ENCODE measurements at regions not wholly inside any gene's neighbourhood (a gene's known extent, or its start where the extent isn't known, plus 50 kb on each side); places are given as distances from the start of the nearest gene placed in this dataset.

GRCh38 chr4:184292465-184292867 is 74.8 kb upstream of the ENPP6 start:
- Histone ChIP-seq H3K79me1 (ENCODE audit: low read length) (no peaks in the 10 kb centered on the region), H3K4me3 (ENCODE audit: low read depth, low read length) (peak overlapping the region; percentile 21), H4K12ac (ENCODE audit: low read depth, low read length) (no peak overlapping the region), H2BK5ac (ENCODE audit: low read depth, low read length, poor library complexity) (no peak overlapping the region), H3K18ac (ENCODE audit: low read length) (no peak overlapping the region), H3K36me3 (ENCODE audit: control insufficient read depth in 1 of 2, insufficient read depth in 2 of 2, low read length in 2 of 2) (no peaks in the 10 kb centered on the region), H3K27me3 (ENCODE audit: insufficient read depth, low read length) (no peaks in the 10 kb centered on the region), H3K4ac (ENCODE audit: low read depth, low read length) (no peak overlapping the region), H3K9me3 (ENCODE audit: insufficient read depth, low read depth, low read length) (no peaks in the 10 kb centered on the region), H3K27ac (ENCODE audit: low read depth, low read length) (no peak overlapping the region), H2AK5ac (ENCODE audit: low read length) (no peak overlapping the region), H3K9ac (ENCODE audit: low read length) (no peak overlapping the region), H3K4me2 (ENCODE audit: low read length) (no peak overlapping the region), H3K14ac (ENCODE audit: low read length) (no peak overlapping the region), H3K4me1 (ENCODE audit: control insufficient read depth in 1 of 2, insufficient read depth in 2 of 2, low read length in 2 of 2) (peaks cover 1 to 3% of the 10 kb centered on the region in 2 experiments), H2AFZ (ENCODE audit: insufficient read depth, low read length, poor library complexity) (no peak overlapping the region), H2BK120ac (ENCODE audit: insufficient read depth, low read length, poor library complexity) (no peak overlapping the region), H3K23ac (ENCODE audit: low read length) (peak overlapping the region; percentile 74), H2BK12ac (ENCODE audit: low read length) (no peak overlapping the region), H3K79me2 (ENCODE audit: control insufficient read depth, insufficient read depth, low read length, poor library complexity) (no peaks in the 10 kb centered on the region), H4K8ac (ENCODE audit: low read depth, low read length) (no peak overlapping the region), H4K91ac (ENCODE audit: low read depth, low read length) (no peak overlapping the region)
- no peak for DNase-seq
- no CpG with 5 or more reads among the region's 3 CpGs for WGBS (ENCODE audit: extremely low coverage, insufficient coverage, insufficient read length)

- H3K9ac ChIP-seq (ENCODE audit: low read length) = no peak overlapping the region
- no peak overlapping the region for H4K12ac ChIP-seq (ENCODE audit: low read depth, low read length)
- H2BK12ac ChIP-seq (ENCODE audit: low read length) = no peak overlapping the region
- no peak overlapping the region for H4K8ac ChIP-seq (ENCODE audit: low read depth, low read length)
- H3K79me2 ChIP-seq (ENCODE audit: control insufficient read depth, insufficient read depth, low read length, poor library complexity) = no peaks in the 10 kb centered on the region
- peaks cover 2 to 3% of the 10 kb centered on the region in 2 experiments for H3K4me1 ChIP-seq (ENCODE audit: control insufficient read depth in 1 of 2, insufficient read depth in 2 of 2, low read length in 2 of 2)
- H3K27ac ChIP-seq (ENCODE audit: low read depth, low read length) = no peak overlapping the region
- no peaks in the 10 kb centered on the region for H3K9me3 ChIP-seq (ENCODE audit: insufficient read depth, low read depth, low read length)
- H3K18ac ChIP-seq (ENCODE audit: low read length) = no peak overlapping the region
- no peak overlapping the region for H3K4me2 ChIP-seq (ENCODE audit: low read length)
- no peak overlapping the region for H2AK5ac ChIP-seq (ENCODE audit: low read length)
- H2BK5ac ChIP-seq (ENCODE audit: low read depth, low read length, poor library complexity) = no peak overlapping the region
- no peaks in the 10 kb centered on the region for H3K36me3 ChIP-seq (ENCODE audit: control insufficient read depth in 1 of 2, insufficient read depth in 2 of 2, low read length in 2 of 2)
- no peaks in the 10 kb centered on the region for H3K27me3 ChIP-seq (ENCODE audit: insufficient read depth, low read length)
- H3K23ac ChIP-seq (ENCODE audit: low read length) = no peak overlapping the region
- no peak overlapping the region for H3K4ac ChIP-seq (ENCODE audit: low read depth, low read length)
- no CpG with 5 or more reads among the region's 3 CpGs for WGBS (ENCODE audit: extremely low coverage, insufficient coverage, insufficient read length)
- DNase-seq = no peak
- no peak overlapping the region for H3K4me3 ChIP-seq (ENCODE audit: low read depth, low read length)
- no peak overlapping the region for H2AFZ ChIP-seq (ENCODE audit: insufficient read depth, low read length, poor library complexity)
- no peak overlapping the region for H3K14ac ChIP-seq (ENCODE audit: low read length)
- no peak overlapping the region for H4K91ac ChIP-seq (ENCODE audit: low read depth, low read length)
- H2BK120ac ChIP-seq (ENCODE audit: insufficient read depth, low read length, poor library complexity) = no peak overlapping the region
- H3K79me1 ChIP-seq (ENCODE audit: low read length) = no peaks in the 10 kb centered on the region
These were observed 71.5 kb upstream of the ENPP6 start for GRCh38 chr4:184289179-184289535.

DNA sequence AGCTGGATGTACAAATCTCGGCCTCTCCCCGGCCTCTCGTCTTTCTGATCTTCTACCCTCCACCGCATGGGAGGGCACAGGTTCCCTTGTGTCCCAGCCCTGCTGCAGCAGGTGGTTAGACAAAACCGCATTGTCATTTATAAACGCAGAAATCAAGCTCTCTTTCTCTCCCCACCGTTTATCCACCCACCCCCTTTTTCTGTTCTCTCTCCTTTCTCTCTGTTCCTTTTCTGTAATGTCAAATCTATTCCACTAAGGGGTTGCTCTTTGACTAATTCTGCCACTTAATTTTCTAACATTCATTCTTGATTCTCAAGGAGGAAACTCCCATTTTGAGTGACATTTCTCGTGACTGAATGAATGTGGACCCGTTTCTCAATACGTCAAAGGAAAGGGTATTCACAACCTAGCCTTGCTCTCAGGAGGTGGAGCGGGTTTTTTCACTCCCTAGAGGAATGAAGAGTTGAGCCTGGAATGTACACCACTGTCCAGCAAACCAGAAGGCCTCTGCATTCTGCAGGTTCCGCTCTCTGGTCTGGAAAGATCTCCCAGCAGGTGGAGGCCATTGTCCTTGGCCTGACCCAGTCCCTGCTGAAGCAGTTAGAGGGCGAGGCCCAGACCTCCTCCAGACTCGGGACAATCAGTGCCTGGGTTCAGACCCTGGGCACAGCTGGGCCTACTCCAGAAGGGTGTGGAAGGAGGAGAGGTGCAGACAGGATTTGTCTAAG is 70.9 kb upstream of the ENPP6 start:
- H3K14ac ChIP-seq (ENCODE audit: low read length) = no peak overlapping the region

DNA sequence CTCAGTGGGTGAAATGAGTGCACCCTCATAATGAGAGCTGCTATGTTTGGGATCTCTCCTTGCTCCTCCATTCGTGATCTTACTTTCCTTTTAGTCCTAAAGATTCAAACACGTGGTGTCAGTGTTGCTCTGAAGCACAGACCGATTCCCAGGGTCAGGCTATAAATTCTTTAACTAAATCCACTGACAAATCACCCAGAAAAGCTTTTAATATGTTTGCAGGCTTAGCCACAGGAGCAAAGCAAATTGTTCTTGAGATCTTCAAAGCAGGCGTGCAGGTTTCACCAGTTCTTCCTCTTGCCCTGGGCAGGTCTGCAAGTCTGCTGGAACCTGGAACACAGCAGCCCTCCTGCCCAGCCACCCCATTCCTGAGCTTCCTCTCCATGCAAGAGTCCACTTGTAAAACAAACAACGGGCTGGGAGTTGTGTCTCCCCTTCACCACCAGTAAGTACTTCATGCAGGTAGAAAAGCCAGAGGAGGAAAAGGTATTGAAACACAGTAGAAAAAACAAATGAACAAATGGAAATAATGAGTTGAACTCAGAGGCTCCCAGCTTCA is 70.1 kb upstream of the ENPP6 start:
- no peak overlapping the region for H3K14ac ChIP-seq (ENCODE audit: low read length)
- H3K79me2 ChIP-seq (ENCODE audit: control insufficient read depth, insufficient read depth, low read length, poor library complexity) = no peaks in the 10 kb centered on the region
- H3K36me3 ChIP-seq (ENCODE audit: control insufficient read depth in 1 of 2, insufficient read depth in 2 of 2, low read length in 2 of 2) = no peaks in the 10 kb centered on the region
- H3K27me3 ChIP-seq (ENCODE audit: insufficient read depth, low read length) = no peaks in the 10 kb centered on the region
- no peak overlapping the region for H3K4me3 ChIP-seq (ENCODE audit: low read depth, low read length)
- H3K4me2 ChIP-seq (ENCODE audit: low read length) = peak overlapping the region; percentile 10
- no peak overlapping the region for H4K8ac ChIP-seq (ENCODE audit: low read depth, low read length)
- no peak overlapping the region for H4K12ac ChIP-seq (ENCODE audit: low read depth, low read length)
- H3K23ac ChIP-seq (ENCODE audit: low read length) = no peak overlapping the region
- no peak overlapping the region for H3K4ac ChIP-seq (ENCODE audit: low read depth, low read length)
- peak; percentile 29 to 48 for DNase-seq
- no peak overlapping the region for H3K27ac ChIP-seq (ENCODE audit: low read depth, low read length)
- no CpG with 5 or more reads among the region's 5 CpGs for WGBS (ENCODE audit: extremely low coverage, insufficient coverage, insufficient read length)
- H3K9ac ChIP-seq (ENCODE audit: low read length) = no peak overlapping the region
- H2AK5ac ChIP-seq (ENCODE audit: low read length) = no peak overlapping the region
- peaks cover 2 to 3% of the 10 kb centered on the region in 2 experiments for H3K4me1 ChIP-seq (ENCODE audit: control insufficient read depth in 1 of 2, insufficient read depth in 2 of 2, low read length in 2 of 2)
- H2BK12ac ChIP-seq (ENCODE audit: low read length) = no peak overlapping the region
- H2BK120ac ChIP-seq (ENCODE audit: insufficient read depth, low read length, poor library complexity) = no peak overlapping the region
- H3K18ac ChIP-seq (ENCODE audit: low read length) = no peak overlapping the region
- H4K91ac ChIP-seq (ENCODE audit: low read depth, low read length) = no peak overlapping the region
- no peak overlapping the region for H2BK5ac ChIP-seq (ENCODE audit: low read depth, low read length, poor library complexity)
- no peak overlapping the region for H2AFZ ChIP-seq (ENCODE audit: insufficient read depth, low read length, poor library complexity)
- H3K79me1 ChIP-seq (ENCODE audit: low read length) = no peaks in the 10 kb centered on the region
- H3K9me3 ChIP-seq (ENCODE audit: insufficient read depth, low read depth, low read length) = no peaks in the 10 kb centered on the region

More for the DNA sequence above, 70.9 kb upstream of the ENPP6 start:
- no peaks in the 10 kb centered on the region for H3K27me3 ChIP-seq (ENCODE audit: insufficient read depth, low read length)
- no peaks in the 10 kb centered on the region for H3K9me3 ChIP-seq (ENCODE audit: insufficient read depth, low read depth, low read length)
- no peak overlapping the region for H3K4ac ChIP-seq (ENCODE audit: low read depth, low read length)
- H3K27ac ChIP-seq (ENCODE audit: low read depth, low read length) = no peak overlapping the region
- no peak overlapping the region for H3K4me2 ChIP-seq (ENCODE audit: low read length)
- H4K8ac ChIP-seq (ENCODE audit: low read depth, low read length) = no peak overlapping the region
- H3K36me3 ChIP-seq (ENCODE audit: control insufficient read depth in 1 of 2, insufficient read depth in 2 of 2, low read length in 2 of 2) = no peaks in the 10 kb centered on the region
- no CpG with 5 or more reads among the region's 14 CpGs for WGBS (ENCODE audit: extremely low coverage, insufficient coverage, insufficient read length)
- H3K18ac ChIP-seq (ENCODE audit: low read length) = no peak overlapping the region
- peaks cover 2 to 3% of the 10 kb centered on the region in 2 experiments for H3K4me1 ChIP-seq (ENCODE audit: control insufficient read depth in 1 of 2, insufficient read depth in 2 of 2, low read length in 2 of 2)
- H2AFZ ChIP-seq (ENCODE audit: insufficient read depth, low read length, poor library complexity) = no peak overlapping the region
- no peak overlapping the region for H4K91ac ChIP-seq (ENCODE audit: low read depth, low read length)
- H3K4me3 ChIP-seq (ENCODE audit: low read depth, low read length) = no peak overlapping the region
- no peak overlapping the region for H3K9ac ChIP-seq (ENCODE audit: low read length)
- DNase-seq = peak; percentile 14 to 31
- no peaks in the 10 kb centered on the region for H3K79me1 ChIP-seq (ENCODE audit: low read length)
- no peak overlapping the region for H4K12ac ChIP-seq (ENCODE audit: low read depth, low read length)
- no peak overlapping the region for H2BK12ac ChIP-seq (ENCODE audit: low read length)
- H2BK120ac ChIP-seq (ENCODE audit: insufficient read depth, low read length, poor library complexity) = no peak overlapping the region
- H2BK5ac ChIP-seq (ENCODE audit: low read depth, low read length, poor library complexity) = no peak overlapping the region
- no peak overlapping the region for H2AK5ac ChIP-seq (ENCODE audit: low read length)
- H3K23ac ChIP-seq (ENCODE audit: low read length) = no peak overlapping the region
- H3K79me2 ChIP-seq (ENCODE audit: control insufficient read depth, insufficient read depth, low read length, poor library complexity) = no peaks in the 10 kb centered on the region

All from trophoblast cell (in vitro differentiated cells and primary cell).